GM21825 (cell line): ENCODE measurements at regions not wholly inside any gene's neighbourhood (a gene's known extent, or its start where the extent isn't known, plus 50 kb on each side); places are given as distances from the start of the nearest gene placed in this dataset.

Experiments used
- ATAC-seq: cut with Tn5 transposase; IDR thresholded peaks from one replicate; pipeline ENCODE4 v1.9.1; 2021; ENCODE audit warnings: mild to moderate bottlenecking, moderate library complexity; ENCODE audit not compliant: unreplicated experiment

- no peak for ATAC-seq
Observed at GRCh38 chr12:108066583-108067577, 62.2 kb upstream of the WSCD2 start.

- ATAC-seq: no peak
Observed at GRCh38 chr12:108069651-108070165, 59.4 kb upstream of the WSCD2 start.

GRCh38 chr12:108075561-108075960 is 53.5 kb upstream of the WSCD2 start:
- ATAC-seq: no peak

- ATAC-seq: no peak
Observed at GRCh38 chr12:108076556-108076955, 52.5 kb upstream of the WSCD2 start.

- ATAC-seq: no peak
Observed at GRCh38 chr12:108078428-108078827, 50.7 kb upstream of the WSCD2 start.
